ENCODE measurements at regions not wholly inside any gene's neighbourhood (a gene's known extent, or its start where the extent isn't known, plus 50 kb on each side); places are given as distances from the start of the nearest gene placed in this dataset.

GRCh38 chr18:5824370-5824984 is 70.8 kb downstream of the TMEM200C start:
- Histone ChIP-seq H3K4me1 (ENCODE audit: insufficient read depth, low read length, poor library complexity, severe bottlenecking) (no peaks in the 10 kb centered on the region), H4K20me1 (ENCODE audit: insufficient read depth, low read length) (no peaks in the 10 kb centered on the region), H3K4me2 (ENCODE audit: low read length) (no peak overlapping the region), H3K79me2 (ENCODE audit: insufficient read depth, low read depth, low read length) (no peaks in the 10 kb centered on the region), H3K4me3 (ENCODE audit: low read depth, low read length, poor library complexity, severe bottlenecking) (no peak overlapping the region), H3K9me3 (ENCODE audit: low read length) (no peaks in the 10 kb centered on the region), H3K36me3 (ENCODE audit: insufficient read depth, low read length) (no peaks in the 10 kb centered on the region), H3K9me2 (ENCODE audit: insufficient read depth, low read length) (no peaks in the 10 kb centered on the region), H3K27ac (ENCODE audit: low read depth, low read length, poor library complexity, severe bottlenecking) (no peak overlapping the region), H2AFZ (ENCODE audit: low read length) (no peak overlapping the region)
- intact Hi-C loops (cut with micrococcal nuclease; ENCODE audit: unreplicated experiment), result no loop called here
- ChIA-PET POLR2A (interaction anchor here (2.0 kb wide), 1 partner anchor 13 kb away, joined by 4 read pairs; no protein-coding TSS in a partner anchor), CTCF (ENCODE audit: unreplicated experiment) (no interaction called here)
- no TSS peak for BruUV-seq (replicated peaks)
- no peak for DNase-seq (ENCODE audit: low spot score)
- TF ChIP-seq, protein P1, sequence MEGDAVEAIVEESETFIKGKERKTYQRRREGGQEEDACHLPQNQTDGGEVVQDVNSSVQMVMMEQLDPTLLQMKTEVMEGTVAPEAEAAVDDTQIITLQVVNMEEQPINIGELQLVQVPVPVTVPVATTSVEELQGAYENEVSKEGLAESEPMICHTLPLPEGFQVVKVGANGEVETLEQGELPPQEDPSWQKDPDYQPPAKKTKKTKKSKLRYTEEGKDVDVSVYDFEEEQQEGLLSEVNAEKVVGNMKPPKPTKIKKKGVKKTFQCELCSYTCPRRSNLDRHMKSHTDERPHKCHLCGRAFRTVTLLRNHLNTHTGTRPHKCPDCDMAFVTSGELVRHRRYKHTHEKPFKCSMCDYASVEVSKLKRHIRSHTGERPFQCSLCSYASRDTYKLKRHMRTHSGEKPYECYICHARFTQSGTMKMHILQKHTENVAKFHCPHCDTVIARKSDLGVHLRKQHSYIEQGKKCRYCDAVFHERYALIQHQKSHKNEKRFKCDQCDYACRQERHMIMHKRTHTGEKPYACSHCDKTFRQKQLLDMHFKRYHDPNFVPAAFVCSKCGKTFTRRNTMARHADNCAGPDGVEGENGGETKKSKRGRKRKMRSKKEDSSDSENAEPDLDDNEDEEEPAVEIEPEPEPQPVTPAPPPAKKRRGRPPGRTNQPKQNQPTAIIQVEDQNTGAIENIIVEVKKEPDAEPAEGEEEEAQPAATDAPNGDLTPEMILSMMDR (conservative IDR thresholded peaks at IDR 0.05; ENCODE audit: low read length), result no peak
- TF ChIP-seq EZH2phosphoT487 (IDR thresholded peaks at IDR 0.05; ENCODE audit: borderline replicate concordance, low read depth, low read length), result no peak

GRCh38 chr18:5817816-5818215 is 77.5 kb downstream of the TMEM200C start:
- no peaks in the 10 kb centered on the region for H3K79me2 ChIP-seq (ENCODE audit: insufficient read depth, low read depth, low read length)

DNA sequence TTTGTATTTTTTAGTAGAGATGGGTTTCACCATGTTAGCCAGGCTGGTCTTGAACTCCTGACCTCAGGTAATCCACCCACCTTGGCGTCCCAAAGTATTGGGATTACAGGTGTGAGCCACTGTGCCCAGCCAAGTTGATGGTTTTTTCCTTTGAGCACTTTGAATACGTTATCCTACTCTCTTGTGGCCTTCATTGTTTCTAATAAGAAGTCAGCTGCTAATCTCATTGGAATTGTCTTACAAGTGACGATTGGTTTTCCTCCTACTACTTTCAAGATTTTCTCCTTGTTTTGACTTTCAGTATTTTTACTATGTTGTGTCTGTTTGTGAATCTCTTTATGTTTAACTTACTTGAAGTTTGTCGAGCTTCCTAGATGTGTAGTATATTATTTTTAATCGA is 88.5 kb downstream of the TMEM200C start:
- intact Hi-C loops (cut with micrococcal nuclease; ENCODE audit: unreplicated experiment), result no loop called here
- Histone ChIP-seq H3K4me1 (ENCODE audit: insufficient read depth, low read length, poor library complexity, severe bottlenecking) (no peaks in the 10 kb centered on the region), H3K27ac (ENCODE audit: low read depth, low read length, poor library complexity, severe bottlenecking) (no peak overlapping the region), H3K4me2 (ENCODE audit: low read length) (no peak overlapping the region), H3K79me2 (ENCODE audit: insufficient read depth, low read depth, low read length) (no peaks in the 10 kb centered on the region), H3K36me3 (ENCODE audit: insufficient read depth, low read length) (no peaks in the 10 kb centered on the region), H3K9me2 (ENCODE audit: insufficient read depth, low read length) (no peaks in the 10 kb centered on the region), H3K9me3 (ENCODE audit: low read length) (peaks cover 11% of the 10 kb centered on the region; the same call in 1 of the 2 replicates), H4K20me1 (ENCODE audit: insufficient read depth, low read length) (no peaks in the 10 kb centered on the region), H3K4me3 (ENCODE audit: low read depth, low read length, poor library complexity, severe bottlenecking) (no peak overlapping the region), H2AFZ (ENCODE audit: low read length) (no peak overlapping the region)
- POLR2A ChIA-PET, result no interaction called here
- BruUV-seq (replicated peaks), result no TSS peak
- DNase-seq (ENCODE audit: low spot score), result no peak
- TF ChIP-seq, protein P1 (conservative IDR thresholded peaks at IDR 0.05; ENCODE audit: low read length), result no peak
- no peak for TF ChIP-seq EZH2phosphoT487 (IDR thresholded peaks at IDR 0.05; ENCODE audit: borderline replicate concordance, low read depth, low read length)
- CTCF ChIA-PET (ENCODE audit: unreplicated experiment), result no interaction called here

More at GRCh38 chr18:5817816-5818215, 77.5 kb downstream of the TMEM200C start:
- intact Hi-C loops (cut with micrococcal nuclease; ENCODE audit: unreplicated experiment), result no loop called here
- no peak overlapping the region for H3K27ac ChIP-seq (ENCODE audit: low read depth, low read length, poor library complexity, severe bottlenecking)
- POLR2A ChIA-PET, result interaction anchor here (0.6 kb wide), 1 partner anchor 23 kb away, joined by 4 read pairs; no protein-coding TSS in a partner anchor
- CTCF ChIA-PET (ENCODE audit: unreplicated experiment), result no interaction called here
- no peaks in the 10 kb centered on the region for H3K9me3 ChIP-seq (ENCODE audit: low read length)
- no peaks in the 10 kb centered on the region for H3K4me1 ChIP-seq (ENCODE audit: insufficient read depth, low read length, poor library complexity, severe bottlenecking)
- no peak for TF ChIP-seq EZH2phosphoT487 (IDR thresholded peaks at IDR 0.05; ENCODE audit: borderline replicate concordance, low read depth, low read length)
- TF ChIP-seq, protein P1 (conservative IDR thresholded peaks at IDR 0.05; ENCODE audit: low read length), result no peak
- no TSS peak for BruUV-seq (replicated peaks)
- H3K4me3 ChIP-seq (ENCODE audit: low read depth, low read length, poor library complexity, severe bottlenecking), result no peak overlapping the region
- DNase-seq (ENCODE audit: low spot score), result no peak
- no peaks in the 10 kb centered on the region for H4K20me1 ChIP-seq (ENCODE audit: insufficient read depth, low read length)
- no peaks in the 10 kb centered on the region for H3K9me2 ChIP-seq (ENCODE audit: insufficient read depth, low read length)
- H3K4me2 ChIP-seq (ENCODE audit: low read length), result no peak overlapping the region
- no peaks in the 10 kb centered on the region for H3K36me3 ChIP-seq (ENCODE audit: insufficient read depth, low read length)
- H2AFZ ChIP-seq (ENCODE audit: low read length), result no peak overlapping the region
